Hepatocyte (in vitro differentiated cells): ENCODE measurements at regions not wholly inside any gene's neighbourhood (a gene's known extent, or its start where the extent isn't known, plus 50 kb on each side); places are given as distances from the start of the nearest gene placed in this dataset.

Experiments
- EZH2 ChIP-seq: fragments of 200-600 bp; sonication (generic); IDR thresholded peaks from 2 replicates; pipeline ENCODE4 v1.6.1; 2016; ENCODE audit warnings: antibody characterized with exemption, mild to moderate bottlenecking, borderline replicate concordance
- TF ChIP-seq, protein P1 (sequence below): fragments of 200-600 bp; sonication (generic); IDR thresholded peaks from 2 replicates; pipeline ENCODE4 v1.5.1; 2016; ENCODE audit warnings: antibody characterized with exemption, mild to moderate bottlenecking; ENCODE audit not compliant: poor library complexity

DNA sequence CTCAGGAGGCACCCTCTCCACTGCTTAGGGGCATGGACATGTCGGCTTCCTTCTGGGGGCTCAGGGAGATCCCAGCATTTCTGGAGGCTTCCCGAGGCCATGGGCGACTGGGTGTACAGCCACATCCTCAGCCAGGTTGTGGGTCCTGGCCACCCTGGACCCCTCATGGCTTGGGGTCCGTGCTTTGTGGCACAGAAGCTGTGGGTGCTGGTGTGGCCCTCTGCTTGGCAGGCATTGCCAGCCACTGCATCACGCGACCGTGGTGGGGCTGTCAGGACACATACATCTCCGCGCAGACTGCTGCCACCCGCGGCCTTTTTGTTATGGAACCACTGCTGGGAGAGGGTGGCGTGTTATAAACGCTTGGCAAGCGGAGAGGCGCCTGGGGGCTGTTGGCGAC, 1174.9 kb downstream of the BRD1 start:
- TF ChIP-seq, protein P1, sequence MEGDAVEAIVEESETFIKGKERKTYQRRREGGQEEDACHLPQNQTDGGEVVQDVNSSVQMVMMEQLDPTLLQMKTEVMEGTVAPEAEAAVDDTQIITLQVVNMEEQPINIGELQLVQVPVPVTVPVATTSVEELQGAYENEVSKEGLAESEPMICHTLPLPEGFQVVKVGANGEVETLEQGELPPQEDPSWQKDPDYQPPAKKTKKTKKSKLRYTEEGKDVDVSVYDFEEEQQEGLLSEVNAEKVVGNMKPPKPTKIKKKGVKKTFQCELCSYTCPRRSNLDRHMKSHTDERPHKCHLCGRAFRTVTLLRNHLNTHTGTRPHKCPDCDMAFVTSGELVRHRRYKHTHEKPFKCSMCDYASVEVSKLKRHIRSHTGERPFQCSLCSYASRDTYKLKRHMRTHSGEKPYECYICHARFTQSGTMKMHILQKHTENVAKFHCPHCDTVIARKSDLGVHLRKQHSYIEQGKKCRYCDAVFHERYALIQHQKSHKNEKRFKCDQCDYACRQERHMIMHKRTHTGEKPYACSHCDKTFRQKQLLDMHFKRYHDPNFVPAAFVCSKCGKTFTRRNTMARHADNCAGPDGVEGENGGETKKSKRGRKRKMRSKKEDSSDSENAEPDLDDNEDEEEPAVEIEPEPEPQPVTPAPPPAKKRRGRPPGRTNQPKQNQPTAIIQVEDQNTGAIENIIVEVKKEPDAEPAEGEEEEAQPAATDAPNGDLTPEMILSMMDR, result no peak
- no peak for TF ChIP-seq EZH2
